ENCODE measurements at regions not wholly inside any gene's neighbourhood (a gene's known extent, or its start where the extent isn't known, plus 50 kb on each side); places are given as distances from the start of the nearest gene placed in this dataset.
A peak's percentile ranks its signal among the peaks of the same experiment; 100 is the strongest.
"Not testable (repeated sequence)": the region's sequence is repeated elsewhere in the genome, so short reads cannot be mapped to it uniquely, and the experiment has no call there.

DNA sequence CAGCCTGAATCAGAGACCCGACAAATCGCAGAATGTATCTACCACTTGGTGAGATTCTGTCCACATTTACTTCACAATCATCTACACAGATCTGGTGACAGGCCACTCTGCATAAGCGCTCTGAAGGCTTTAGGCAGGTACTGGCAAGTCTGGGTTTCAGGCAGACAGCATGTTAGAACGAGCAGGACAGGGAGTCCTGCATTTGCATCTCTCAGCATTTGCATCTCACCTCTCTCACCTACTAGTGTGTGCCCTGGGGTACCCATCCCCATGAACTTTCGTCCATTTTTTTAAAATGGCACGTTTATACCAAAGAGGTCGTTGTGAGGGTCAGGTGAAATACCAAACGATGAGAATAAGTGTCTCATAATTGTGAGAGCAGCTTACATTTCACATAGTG is 108.2 kb downstream of the SPATA31A1 start:
- DNase-seq: not testable (repeated sequence)

DNA sequence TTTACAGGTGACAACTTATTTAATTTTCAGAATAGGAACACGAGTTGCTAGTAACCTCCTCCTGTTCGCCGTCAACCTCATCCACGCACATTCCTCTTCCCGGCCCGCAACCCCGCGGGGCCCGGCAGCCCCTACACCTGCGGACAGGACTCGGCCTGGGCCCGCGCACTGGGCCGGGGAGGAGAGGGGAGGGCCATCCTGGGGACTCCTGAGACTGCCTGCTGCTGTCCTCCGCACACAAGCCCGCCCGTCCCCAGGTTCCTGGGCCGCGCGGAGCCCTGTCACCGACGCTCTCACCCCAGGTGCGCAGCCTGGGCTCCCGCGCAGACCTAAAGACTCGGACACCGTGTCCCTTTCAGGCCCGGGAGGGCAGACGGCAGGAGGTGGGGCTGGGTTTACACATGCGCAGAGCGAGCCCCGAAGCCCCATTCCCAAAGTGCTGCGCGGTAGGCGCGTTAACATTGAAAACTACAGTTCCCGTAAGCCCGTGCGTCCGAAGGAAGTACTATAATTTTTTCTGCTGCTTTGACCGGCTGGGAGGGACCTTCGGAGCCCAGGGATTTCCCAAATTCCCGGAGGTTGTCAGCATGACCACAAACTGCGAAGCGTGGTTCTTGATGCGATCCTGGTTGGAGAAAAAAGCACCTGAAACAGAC is 108.8 kb downstream of the SPATA31A1 start:
- DNase-seq: peak; percentile 88

DNA sequence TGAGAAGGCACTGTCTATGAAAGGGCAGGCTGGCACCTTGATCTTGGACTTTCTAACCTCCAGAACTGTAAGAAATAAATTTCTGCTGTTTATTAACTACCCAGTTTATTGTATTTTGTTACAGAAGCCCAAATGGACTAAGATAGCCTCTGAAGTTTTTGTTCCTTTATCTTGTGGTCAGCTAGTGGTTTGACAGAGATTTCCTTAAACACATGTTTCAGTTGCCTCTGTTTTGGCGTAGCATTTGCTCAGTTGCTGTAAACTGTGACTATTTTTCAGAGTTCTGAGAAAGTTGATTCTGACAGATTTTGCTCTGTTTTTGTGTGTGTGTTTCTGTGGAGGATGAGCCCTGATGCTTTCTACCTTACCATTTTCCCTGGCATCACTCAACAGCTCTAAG is 119.0 kb downstream of the SPATA31A1 start:
- DNase-seq: not testable (repeated sequence)

DNA sequence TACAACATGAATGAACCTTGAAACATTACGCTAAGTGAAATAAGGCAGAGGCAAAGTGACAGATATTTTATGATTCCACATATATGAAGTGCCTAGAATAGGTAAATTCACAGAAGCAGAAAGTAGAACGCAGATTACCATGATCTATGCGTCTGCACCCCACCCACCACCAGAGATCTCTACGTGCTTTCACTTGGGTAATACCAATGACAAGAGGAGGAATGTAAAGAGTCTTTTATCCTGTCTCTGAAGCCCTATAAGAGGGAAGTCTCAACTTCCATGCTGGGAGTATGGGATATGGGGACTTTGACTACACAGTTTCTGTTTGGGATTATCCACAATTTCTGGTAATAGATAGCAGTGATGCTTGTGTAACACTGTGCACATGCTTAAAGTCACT is 127.6 kb downstream of the SPATA31A1 start:
- DNase-seq: not testable (repeated sequence)

DNA sequence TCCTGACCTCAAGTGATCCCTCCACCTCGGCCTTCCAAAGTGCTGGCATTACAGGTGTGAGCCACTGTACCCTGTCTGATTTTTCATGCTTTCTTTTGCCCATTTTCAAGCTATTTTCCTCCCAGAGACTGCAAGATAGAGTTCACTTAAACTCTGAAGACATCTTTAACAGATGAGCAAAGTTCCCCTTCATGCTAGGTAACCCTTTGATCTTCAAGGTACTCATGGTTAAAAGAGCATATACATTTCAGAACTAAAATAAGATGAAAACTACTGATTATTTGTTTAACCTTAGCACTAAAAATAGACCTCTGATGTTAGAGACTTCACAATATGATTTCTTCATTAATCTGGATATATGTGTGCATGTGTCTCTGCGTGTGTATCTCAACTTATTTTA is 128.4 kb downstream of the SPATA31A1 start:
- DNase-seq: not testable (repeated sequence)

DNA sequence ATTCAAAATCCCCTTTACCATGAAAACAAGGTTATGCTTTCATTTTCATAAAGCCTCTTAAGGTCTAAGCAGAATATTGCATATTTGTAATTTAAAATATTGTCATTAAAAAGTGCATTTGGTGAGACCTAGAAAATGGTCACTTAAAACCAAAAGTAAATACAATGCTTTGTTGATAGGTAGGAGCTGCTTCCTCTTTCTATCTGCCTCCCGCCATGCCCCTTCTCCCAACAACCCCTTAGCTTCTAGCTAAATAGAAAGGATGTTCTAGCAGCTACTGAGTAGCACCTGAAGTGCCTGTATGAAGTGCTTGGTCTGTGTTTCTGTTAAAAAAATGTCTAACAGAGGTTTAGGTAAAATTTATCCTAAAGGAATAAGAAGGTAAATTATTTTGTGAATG is 128.8 kb downstream of the SPATA31A1 start:
- DNase-seq: not testable (repeated sequence)

DNA sequence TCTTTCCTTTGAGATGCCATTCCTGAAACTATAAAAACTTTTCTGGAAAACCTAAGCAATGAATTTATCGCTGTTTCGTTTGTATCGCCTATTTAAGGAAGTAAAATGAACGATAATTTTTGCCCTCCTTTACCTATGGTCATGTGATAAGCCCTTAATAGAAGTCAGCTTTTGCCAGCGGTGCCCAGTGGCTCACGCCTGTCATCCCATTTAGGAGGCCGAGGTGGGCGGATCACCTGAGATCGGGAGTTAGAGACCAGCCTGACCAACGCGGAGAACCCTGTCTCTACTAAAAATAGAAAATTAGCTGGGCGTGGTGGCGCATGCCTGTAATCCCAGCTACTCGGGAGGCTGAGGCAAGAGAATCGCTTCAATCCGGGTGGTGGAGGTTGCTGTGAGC is 132.0 kb downstream of the SPATA31A1 start:
- not testable (repeated sequence) for DNase-seq

DNA sequence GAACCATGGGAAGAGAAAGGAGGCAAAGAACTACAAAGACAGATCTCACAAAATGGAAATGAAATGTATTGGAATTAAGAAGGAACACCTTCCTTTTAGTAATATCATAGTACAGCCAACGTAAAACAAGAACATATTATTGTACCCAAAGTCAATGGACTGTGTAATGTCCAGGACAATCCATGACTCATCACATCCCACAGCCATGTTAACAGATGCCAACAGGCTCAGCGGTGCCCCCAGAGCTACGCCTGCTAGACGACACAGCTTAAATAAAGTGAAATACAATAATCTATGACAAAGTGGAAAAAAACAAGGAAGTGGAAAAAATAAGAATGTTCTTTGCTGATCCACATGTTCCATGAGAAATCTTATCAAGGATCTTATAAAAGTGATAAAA is 140.8 kb downstream of the SPATA31A1 start:
- not testable (repeated sequence) for DNase-seq

DNA sequence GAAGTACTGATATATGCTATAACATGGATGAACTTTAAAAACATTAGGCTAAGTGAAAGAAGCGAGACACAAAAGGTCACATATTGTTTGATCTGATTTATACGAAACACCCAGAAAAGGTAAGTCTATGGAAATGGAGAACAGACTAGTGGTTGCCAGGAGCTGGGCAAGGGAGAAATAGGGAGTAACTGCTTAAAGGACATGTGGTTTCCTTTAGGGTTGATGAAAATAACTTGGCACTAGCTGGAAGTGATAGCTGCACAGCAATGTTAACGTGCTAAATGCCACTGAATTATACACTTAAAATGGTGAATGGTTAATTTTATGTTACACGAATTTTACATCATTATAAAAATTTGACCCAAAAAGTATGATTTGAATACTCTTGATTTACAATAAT is 147.7 kb downstream of the SPATA31A1 start:
- not testable (repeated sequence) for DNase-seq

DNA sequence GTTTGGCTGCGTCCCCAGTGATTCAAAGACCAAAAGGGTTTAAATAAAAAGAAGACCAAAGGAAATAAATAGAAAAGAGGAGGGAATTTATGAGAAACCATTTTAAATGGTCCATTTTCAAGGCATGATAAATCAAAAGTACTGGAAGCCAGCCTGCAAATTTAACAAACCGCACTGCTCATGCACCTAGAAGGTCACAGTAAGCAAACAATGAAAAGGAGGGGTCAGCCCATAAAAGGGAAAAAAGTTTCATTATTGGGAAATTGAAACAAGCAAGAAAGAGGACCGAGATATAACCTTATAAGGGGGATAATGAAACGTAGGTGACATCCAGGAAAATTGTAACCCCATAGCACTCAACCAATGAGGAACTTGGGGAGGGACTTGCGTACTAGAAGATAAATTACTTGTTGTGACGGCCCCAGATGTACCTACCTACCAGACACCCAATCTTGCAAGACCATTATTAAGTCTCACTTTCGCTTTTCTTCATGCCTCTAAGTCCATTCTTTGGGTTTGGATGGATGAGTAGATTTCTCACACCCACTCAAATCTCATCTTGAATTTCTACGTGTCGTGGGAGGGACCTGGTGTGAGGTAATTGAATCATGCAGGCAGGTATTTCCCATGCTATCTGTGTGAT is 172.0 kb downstream of the SPATA31A1 start:
- DNase-seq: not testable (repeated sequence)

DNA sequence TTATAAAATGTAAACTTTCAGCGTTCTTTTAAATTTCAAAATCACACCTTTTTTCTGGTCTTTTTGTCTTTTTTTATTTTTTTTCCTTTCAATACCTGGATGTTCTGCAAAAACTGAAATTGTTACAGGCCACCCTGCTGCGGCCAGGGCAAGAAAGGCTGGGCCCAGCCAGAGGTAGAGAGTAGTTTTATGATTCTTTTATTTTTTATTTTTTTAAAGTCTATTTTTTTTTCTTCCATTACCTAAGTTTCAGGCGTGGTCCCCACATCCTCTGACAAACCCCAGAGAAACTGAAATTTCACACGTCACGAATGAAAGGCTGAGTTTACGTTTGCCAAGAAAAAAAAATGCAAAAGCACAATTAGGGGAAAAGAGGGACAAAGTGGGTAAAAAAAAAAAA is 177.1 kb downstream of the SPATA31A1 start:
- DNase-seq: not testable (repeated sequence)

DNA sequence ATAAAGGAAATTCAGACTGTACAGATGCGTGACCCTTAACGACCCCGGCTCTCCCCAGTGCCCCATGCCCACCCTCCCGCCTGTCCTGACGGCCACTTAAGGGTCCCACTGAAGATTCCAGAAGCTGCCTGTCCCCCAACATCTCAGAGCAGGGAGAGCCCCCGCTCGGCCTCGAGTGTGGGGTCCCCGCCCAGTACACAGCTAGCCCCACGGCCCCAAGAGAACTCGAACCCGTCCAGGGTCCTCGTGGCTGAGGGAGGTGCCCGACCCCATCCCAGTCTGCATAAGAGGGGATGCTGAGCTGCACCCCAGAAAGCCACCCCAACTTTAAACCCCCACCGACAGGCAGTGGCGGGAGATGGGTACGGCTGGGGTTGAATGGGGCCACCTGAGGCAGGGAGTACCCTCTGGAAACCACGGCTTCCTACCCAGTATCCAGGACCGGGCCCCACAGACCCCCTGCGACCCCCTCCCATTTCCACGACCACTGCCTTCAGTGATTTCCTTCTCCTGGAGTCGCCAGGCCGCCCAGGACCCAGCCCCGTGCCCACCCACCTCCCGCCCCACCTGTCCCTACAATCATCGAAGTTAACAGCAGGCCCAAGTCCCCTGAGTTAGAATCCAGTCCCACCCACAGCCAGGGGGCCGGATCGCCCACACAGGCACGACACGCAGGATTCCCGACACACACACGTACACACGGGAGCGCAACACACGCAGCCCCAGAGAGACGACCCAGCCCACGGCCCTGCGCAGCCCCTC is 177.7 kb downstream of the SPATA31A1 start:
- DNase-seq: not testable (repeated sequence)

DNA sequence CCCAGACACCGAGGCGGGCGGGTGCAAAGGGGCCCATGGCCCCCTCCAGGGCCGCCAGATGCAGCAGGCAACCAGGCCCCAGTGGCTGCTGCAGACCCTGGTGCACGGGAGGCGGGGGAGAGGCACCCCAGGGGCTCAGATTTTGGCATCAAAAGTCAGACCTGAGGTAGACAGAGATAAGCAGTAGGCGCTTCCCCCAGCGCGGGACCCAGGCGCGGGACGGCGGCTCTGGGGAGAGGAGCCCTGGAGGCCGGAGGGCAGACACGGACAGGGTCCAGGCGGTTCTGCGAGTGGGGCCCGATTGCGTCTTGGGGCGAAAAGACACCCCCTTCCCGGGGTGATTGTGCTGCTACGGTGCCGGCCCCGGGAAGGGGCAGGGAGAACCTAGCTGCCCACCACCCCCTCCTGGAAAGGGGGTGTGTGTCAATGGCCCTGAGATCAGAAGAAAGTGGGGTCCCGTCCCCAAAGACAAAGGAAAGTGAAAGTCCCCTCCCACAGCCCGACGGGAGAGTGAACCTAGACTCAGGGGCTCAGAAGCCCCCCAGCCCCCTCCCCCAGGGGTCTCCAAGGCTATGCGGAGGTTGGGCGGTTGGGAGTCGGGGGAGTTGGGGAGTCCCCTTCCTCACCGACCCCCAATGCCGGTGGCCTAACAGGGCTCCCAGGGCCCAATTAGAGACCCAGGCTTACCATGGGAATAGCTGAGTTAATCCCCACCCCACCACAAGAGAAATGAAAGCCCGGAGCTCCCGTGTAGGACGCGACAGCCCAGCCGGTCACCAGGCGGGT is 178.5 kb downstream of the SPATA31A1 start:
- not testable (repeated sequence) for DNase-seq

DNA sequence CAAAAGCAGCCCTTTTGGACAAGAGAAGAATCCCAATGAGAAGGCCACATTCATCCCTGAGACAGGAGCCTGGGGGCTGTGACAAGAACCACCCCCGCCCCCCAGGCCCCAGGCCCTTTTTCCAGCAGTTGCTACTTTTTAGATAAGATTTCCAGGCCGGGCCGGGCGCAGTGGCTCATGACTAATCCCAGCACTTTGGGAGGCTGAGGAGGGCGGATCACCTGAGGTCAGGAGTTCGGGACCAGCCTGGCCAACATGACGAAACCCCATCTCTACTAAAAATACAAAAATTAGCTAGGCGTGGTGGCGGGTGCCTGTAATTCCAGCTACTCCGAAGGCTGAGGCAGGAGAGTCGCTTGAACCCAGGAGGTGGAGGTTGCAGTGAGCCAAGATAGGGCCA is 179.4 kb downstream of the SPATA31A1 start:
- not testable (repeated sequence) for DNase-seq

DNA sequence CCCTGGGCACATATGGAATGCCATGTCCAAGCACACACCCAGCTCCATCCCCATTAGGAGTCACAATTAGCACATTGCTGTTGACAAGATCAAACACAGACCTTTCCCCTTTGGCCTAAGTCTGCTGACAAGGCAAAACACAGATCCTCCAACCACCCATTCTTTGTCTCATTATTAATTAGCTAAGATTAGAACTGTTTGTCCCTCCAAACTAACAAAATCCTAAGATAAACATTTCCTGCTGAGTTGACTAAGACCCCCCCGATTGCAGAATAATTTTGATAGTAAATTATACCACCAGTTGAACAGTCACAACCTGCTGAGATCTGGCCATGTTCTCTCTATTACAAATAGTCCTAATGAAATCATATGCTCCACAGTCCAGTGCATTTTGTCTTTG is 186.7 kb downstream of the SPATA31A1 start:
- not testable (repeated sequence) for DNase-seq

DNA sequence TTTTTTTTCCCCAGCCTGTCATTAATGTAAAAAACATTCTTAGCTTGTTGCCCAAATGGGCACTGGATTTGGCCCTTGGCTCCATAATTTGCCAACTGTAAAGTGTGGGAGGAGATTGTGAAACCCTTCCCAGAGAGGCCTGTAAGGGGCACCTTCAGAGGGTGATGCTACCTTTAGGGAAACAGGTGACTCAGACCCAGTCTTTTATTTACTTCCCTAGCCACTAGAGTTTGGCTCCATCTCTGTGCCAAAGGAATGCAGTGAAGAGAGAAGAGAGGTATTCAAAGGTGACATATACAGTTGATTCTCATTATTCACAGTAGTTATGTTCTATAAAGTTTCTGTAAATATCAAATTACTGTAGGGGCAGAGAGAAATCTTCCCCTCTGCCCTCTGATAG is 189.6 kb downstream of the SPATA31A1 start:
- not testable (repeated sequence) for DNase-seq

DNA sequence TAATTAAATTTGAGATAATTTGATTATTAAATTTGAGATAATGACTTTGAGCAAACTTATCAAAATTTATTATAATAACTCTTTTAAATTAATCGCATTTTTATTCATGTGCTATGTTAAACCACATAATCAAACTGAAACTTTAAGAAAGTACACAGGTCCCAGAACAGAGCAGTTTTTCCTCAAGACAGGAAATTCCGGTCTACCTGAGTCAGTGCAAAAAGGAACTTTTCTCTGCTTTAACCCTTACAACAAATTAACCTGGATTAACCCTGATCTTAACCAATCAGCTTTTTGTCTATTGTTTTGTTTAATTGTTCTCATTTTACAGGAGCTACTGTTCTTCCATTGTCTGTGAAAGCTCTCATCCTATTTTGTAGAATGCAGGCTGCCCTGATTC is 195.1 kb downstream of the SPATA31A1 start:
- not testable (repeated sequence) for DNase-seq

DNA sequence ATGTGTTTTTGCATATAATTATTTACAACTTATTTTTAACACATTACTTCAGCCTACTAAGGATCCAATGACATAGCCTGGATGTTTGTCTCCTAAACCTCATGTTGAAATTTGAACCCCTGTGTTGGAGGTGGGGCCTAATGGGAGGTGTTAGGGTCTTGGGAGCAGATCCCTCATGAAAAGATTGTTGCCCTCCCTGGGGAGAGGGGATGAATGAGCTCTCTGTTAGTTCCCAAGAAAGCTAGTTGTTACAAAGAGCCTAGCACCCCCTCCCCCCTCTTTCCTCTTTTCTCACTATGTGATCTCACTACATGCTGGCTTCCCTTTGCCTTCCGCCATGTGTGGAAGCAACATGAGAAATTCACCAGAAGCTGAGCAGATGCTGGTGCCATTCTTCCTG is 196.1 kb downstream of the SPATA31A1 start:
- not testable (repeated sequence) for DNase-seq

DNA sequence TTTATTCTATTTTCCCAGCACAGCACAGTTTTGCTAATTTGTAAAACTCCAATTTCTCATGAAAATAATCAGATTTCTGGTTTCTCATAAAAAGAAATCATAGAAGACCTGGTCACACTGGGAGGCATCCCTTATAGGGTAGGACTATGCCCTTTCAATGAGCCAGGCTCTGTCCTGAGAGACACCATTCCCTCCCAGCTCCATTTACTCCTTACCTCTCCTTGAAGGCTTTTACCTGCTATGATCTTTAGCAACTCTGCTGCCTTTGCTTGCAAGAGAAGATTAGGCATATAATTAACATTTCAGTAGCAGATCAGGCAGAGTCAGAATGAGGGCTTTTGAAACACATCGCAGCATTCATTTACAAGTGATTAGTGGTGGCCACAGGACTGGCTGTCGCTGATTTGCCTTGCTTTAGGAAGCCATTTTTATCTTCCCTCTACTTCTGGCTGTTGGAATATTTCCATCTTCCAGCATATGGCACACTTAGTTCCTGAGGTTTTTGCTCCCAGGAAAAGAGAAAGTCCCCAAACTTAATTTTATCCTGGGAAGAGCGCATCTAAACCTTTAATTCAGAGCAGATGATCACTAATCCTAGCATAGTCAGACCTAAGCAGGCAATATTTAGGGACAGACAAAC is 196.9 kb downstream of the SPATA31A1 start:
- not testable (repeated sequence) for DNase-seq

DNA sequence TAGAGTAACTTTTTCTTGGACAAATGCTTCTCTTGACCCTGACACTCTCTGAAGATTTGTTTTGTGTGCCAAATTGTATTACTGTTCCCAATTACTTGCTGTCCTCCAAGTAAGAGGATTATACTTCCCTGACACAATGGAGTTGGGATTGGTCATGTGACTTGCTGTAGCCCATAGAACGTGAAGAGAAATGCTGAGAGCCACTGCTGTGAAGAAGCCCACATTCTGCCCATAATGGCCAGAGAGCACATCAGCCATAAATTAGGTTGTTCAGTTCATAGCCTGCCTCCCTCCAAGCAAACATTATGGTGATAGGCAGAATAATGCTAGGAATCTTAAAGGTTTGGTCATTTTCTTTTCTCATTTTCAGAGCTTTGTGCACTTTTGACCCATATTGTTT is 198.9 kb downstream of the SPATA31A1 start:
- not testable (repeated sequence) for DNase-seq

DNA sequence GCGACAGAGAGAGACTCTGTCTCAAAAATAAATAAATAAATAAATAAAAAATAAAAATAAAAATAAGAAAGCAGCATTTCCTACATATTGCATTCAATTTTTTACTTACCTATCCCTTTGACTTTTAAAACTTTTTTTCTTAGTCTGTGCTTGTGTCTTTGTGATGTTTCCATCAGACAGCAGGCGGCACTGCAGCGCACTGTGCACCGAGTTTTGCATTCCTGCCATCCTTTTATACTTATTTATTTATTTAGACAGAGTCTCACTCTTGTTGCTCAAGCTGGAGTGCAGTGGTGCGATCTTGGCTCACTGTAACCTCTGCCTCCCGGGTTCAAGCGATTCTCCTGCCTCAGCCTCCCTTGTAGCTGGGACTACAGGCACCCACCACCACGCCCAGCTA is 203.9 kb downstream of the SPATA31A1 start:
- not testable (repeated sequence) for DNase-seq

DNA sequence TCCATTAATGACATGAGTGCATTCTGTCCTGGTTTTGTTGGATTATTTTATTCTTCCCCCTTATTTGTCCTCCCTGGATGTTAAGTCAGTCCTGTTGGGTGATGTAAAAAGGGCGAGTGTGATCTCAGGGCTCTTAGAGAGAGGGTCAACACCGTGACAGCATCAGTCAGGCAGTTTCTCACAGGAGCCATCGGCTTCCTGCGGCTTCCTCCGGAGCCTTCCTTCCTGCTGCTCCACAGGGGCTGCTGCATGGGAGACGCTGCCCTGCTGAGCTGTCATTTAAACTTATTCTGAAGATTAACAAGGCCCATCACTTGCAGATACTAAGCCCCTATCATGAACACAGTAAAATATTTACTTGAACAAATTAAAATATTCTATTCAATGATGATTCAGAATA is 211.3 kb downstream of the SPATA31A1 start:
- not testable (repeated sequence) for DNase-seq
